DND-41 (cell line): ENCODE measurements at regions not wholly inside any gene's neighbourhood (a gene's known extent, or its start where the extent isn't known, plus 50 kb on each side); places are given as distances from the start of the nearest gene placed in this dataset.

Experiments
- EZH2 ChIP-seq: IDR thresholded peaks from 3 replicates; pipeline ENCODE4 v1.6.1; 2012; ENCODE audit warnings: borderline replicate concordance, low read depth, mild to moderate bottlenecking, moderate library complexity, low read length, inconsistent platforms; ENCODE audit not compliant: severe bottlenecking
- TF ChIP-seq, protein P1 (sequence below): IDR thresholded peaks from 2 replicates; pipeline ENCODE4 v1.5.1; 2012; ENCODE audit warnings: borderline replicate concordance, low read length, moderate library complexity, mild to moderate bottlenecking; ENCODE audit not compliant: poor library complexity, severe bottlenecking; ENCODE audit errors: extremely low read depth

- TF ChIP-seq, protein P1, sequence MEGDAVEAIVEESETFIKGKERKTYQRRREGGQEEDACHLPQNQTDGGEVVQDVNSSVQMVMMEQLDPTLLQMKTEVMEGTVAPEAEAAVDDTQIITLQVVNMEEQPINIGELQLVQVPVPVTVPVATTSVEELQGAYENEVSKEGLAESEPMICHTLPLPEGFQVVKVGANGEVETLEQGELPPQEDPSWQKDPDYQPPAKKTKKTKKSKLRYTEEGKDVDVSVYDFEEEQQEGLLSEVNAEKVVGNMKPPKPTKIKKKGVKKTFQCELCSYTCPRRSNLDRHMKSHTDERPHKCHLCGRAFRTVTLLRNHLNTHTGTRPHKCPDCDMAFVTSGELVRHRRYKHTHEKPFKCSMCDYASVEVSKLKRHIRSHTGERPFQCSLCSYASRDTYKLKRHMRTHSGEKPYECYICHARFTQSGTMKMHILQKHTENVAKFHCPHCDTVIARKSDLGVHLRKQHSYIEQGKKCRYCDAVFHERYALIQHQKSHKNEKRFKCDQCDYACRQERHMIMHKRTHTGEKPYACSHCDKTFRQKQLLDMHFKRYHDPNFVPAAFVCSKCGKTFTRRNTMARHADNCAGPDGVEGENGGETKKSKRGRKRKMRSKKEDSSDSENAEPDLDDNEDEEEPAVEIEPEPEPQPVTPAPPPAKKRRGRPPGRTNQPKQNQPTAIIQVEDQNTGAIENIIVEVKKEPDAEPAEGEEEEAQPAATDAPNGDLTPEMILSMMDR = no peak
- TF ChIP-seq EZH2 = no peak
These were observed 154.9 kb upstream of the VLDLR start for GRCh38 chr9:2466703-2467102.
